Lung (tissue), 11 donors: ENCODE measurements at regions not wholly inside any gene's neighbourhood (a gene's known extent, or its start where the extent isn't known, plus 50 kb on each side); places are given as distances from the start of the nearest gene placed in this dataset.

Experiments used
- ATAC-seq: fragments of 200-7000 bp; cut with Tn5 transposase; one replicate; pipeline ENCODE4 v1.9.1; 2020; ENCODE audit warnings: moderate number of reproducible peaks; ENCODE audit not compliant: insufficient read depth, low FRiP score
- DNase-seq, 3 donors: peaks; one replicate each; pipeline ENCODE4 v3.0.0-alpha.2; 2013 to 2017
- H3K27ac ChIP-seq, 2 donors: one replicate each; pipeline ENCODE4 v1.5.1; 2013; ENCODE audit warnings: mild to moderate bottlenecking in 2 of 2, moderate library complexity in 2 of 2, control low read depth in 1 of 2, inconsistent platforms in 1 of 2, low read depth in 1 of 2, low read length in 1 of 2
- H3K27me3 ChIP-seq, 3 donors: one replicate each; pipeline ENCODE4 v1.5.1; 2013; ENCODE audit warnings: low read length in 2 of 3; ENCODE audit not compliant: control insufficient read depth in 3 of 3, insufficient read depth in 3 of 3
- H3K36me3 ChIP-seq, 4 donors: one replicate each; pipeline ENCODE4 v1.5.1; 2013; ENCODE audit warnings: low read length in 4 of 4, mild to moderate bottlenecking in 1 of 4, moderate library complexity in 1 of 4; ENCODE audit not compliant: control insufficient read depth in 4 of 4, insufficient read depth in 4 of 4
- H3K4me1 ChIP-seq, 5 donors: one replicate each; pipeline ENCODE4 v1.5.1; 2013; ENCODE audit warnings: low read length in 5 of 5, mild to moderate bottlenecking in 2 of 5, moderate library complexity in 1 of 5; ENCODE audit not compliant: control insufficient read depth in 5 of 5, insufficient read depth in 5 of 5
- H3K4me3 ChIP-seq: one replicate; pipeline ENCODE4 v1.5.1; 2013; ENCODE audit warnings: mild to moderate bottlenecking, control low read depth, moderate library complexity
- H3K9ac ChIP-seq, 2 donors: one replicate each; pipeline ENCODE4 v1.5.1; 2013; ENCODE audit warnings: low read length in 2 of 2, control low read depth in 1 of 2; ENCODE audit not compliant: insufficient read depth in 1 of 2
- H3K9me3 ChIP-seq, 4 donors: one replicate each; pipeline ENCODE4 v1.5.1; 2013; ENCODE audit warnings: low read length in 3 of 4, mild to moderate bottlenecking in 1 of 4, moderate library complexity in 1 of 4; ENCODE audit not compliant: control insufficient read depth in 4 of 4, insufficient read depth in 3 of 4
- WGBS, 2 donors: extraction: QIAGEN DNeasy Blood & Tissue Kit; methylation state at CpG; one replicate each; pipeline ENCODE4 v1.1.7; 2013; 5-methylcytosine and 5-hydroxymethylcytosine counted together
- TF ChIP-seq, protein P1 (sequence below): IDR thresholded peaks from 2 replicates; pipeline ENCODE4 v1.5.1; 2012; ENCODE audit warnings: mild to moderate bottlenecking; ENCODE audit errors: control extremely low read depth, extremely low read depth
- donor health status: control.
- donor health status: control.
- donor health status: Bipolar disorder and iron deficiency.
- donor health status: healthy.
- donor health status: DM: yes; HTN: yes; CAD: no.

- Histone ChIP-seq H3K27ac (no peak overlapping the region), H3K4me1 (peaks cover 0 to 31% (median 5%) of the 10 kb centered on the region in 5 donors), H3K4me3 (no peak overlapping the region), H3K27me3 (no peaks in the 10 kb centered on the region), H3K9ac (no peak overlapping the region), H3K36me3 (peaks cover 0 to 2% (median 0%) of the 10 kb centered on the region in 4 donors), H3K9me3 (no peaks in the 10 kb centered on the region)
- TF ChIP-seq, protein P1, sequence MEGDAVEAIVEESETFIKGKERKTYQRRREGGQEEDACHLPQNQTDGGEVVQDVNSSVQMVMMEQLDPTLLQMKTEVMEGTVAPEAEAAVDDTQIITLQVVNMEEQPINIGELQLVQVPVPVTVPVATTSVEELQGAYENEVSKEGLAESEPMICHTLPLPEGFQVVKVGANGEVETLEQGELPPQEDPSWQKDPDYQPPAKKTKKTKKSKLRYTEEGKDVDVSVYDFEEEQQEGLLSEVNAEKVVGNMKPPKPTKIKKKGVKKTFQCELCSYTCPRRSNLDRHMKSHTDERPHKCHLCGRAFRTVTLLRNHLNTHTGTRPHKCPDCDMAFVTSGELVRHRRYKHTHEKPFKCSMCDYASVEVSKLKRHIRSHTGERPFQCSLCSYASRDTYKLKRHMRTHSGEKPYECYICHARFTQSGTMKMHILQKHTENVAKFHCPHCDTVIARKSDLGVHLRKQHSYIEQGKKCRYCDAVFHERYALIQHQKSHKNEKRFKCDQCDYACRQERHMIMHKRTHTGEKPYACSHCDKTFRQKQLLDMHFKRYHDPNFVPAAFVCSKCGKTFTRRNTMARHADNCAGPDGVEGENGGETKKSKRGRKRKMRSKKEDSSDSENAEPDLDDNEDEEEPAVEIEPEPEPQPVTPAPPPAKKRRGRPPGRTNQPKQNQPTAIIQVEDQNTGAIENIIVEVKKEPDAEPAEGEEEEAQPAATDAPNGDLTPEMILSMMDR, result no peak
- 75 to 84% methylated on average over 1 of the region's 1 CpG for WGBS, 2 donors
- ATAC-seq (no peak), DNase-seq (no peak)
Measured at GRCh38 chr11:122304973-122305372, 189.0 kb upstream of the BLID start.

DNA sequence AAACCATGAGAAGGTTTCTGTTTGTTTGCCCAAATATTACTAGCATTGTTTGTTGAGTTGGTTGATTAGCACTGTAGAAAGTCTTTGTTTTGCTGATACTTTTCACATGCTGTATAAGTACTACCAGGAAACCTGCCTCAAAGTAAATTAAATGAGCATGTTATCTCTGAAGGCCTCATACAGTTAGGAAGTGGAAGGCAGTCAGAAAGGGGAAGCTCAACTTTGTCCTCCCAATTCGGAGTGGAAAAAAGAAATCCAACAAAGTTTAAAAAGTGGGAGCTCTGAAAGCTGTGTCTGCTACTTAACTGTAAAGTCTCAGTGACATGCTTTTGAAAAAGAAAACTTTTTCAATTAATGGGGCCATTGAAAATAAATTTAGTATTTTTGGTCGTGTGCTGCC lies 188.3 kb upstream of the BLID start:
- Histone ChIP-seq H3K4me1 (peaks cover 0 to 25% (median 5%) of the 10 kb centered on the region in 5 donors), H3K27me3 (no peaks in the 10 kb centered on the region), H3K9me3 (no peaks in the 10 kb centered on the region), H3K36me3 (peaks cover 0 to 3% (median 1%) of the 10 kb centered on the region in 4 donors), H3K27ac (no peak overlapping the region), H3K9ac (no peak overlapping the region), H3K4me3 (no peak overlapping the region)
- WGBS, 2 donors, result 47 to 61% methylated on average over 2 of the region's 2 CpGs
- TF ChIP-seq, protein P1, result no peak
- no peak for DNase-seq
- ATAC-seq, result no peak

DNA sequence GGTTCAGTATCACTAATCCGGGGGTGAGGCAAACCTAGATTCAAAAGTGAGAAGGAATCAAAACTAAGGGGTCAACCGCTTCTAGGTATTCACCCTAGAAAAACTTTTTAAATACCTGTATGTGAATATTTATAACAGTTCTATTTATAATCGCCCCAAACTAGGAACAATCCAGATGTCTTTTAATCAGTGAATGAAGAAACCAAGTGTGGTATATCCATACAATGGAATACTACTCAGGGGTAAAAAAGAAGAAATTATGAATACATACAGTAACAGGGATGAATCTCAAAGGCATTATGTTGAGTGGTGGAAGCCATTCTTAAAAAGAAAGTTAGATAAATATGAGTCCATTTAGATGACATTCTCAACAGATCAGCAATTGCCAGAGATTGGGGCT lies 178.0 kb upstream of the BLID start:
- Histone ChIP-seq H3K27me3 (no peaks in the 10 kb centered on the region), H3K9ac (no peak overlapping the region), H3K27ac (no peak overlapping the region), H3K4me1 (no peaks in the 10 kb centered on the region), H3K36me3 (peaks cover 0 to 24% (median 2%) of the 10 kb centered on the region in 4 donors), H3K4me3 (no peak overlapping the region), H3K9me3 (peaks cover 0 to 8% (median 3%) of the 10 kb centered on the region in 4 donors)
- 64 to 67% methylated on average over 3 of the region's 3 CpGs for WGBS, 2 donors
- ATAC-seq (no peak), DNase-seq (no peak)
- TF ChIP-seq, protein P1, result no peak
